ENCODE measurements at regions not wholly inside any gene's neighbourhood (a gene's known extent, or its start where the extent isn't known, plus 50 kb on each side); places are given as distances from the start of the nearest gene placed in this dataset.

DNA sequence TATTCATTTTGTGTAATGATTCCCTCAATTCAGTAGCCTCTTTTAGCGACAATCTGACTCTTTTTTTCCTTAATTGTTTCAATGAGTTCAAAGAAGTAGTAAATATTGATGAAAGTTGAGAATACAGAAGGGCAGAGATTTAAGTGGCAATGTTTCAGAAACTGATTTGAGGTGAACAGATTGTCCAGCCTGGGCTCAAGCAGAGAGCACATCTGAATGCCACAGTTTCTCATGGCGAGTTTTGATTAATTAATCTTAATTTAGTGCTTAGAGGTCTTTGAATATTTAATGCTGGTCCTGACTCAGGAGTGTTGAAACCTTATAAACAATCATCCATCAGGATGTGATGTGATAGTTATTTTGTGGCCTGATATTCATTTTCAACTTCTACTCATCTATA is 890.7 kb upstream of the SLITRK6 start:
- TF ChIP-seq BHLHE40 (IDR thresholded peaks at IDR 0.05; ENCODE audit: borderline replicate concordance) (no peak), SP1 (IDR thresholded peaks at IDR 0.05) (no peak)
- TF ChIP-seq, protein P1, sequence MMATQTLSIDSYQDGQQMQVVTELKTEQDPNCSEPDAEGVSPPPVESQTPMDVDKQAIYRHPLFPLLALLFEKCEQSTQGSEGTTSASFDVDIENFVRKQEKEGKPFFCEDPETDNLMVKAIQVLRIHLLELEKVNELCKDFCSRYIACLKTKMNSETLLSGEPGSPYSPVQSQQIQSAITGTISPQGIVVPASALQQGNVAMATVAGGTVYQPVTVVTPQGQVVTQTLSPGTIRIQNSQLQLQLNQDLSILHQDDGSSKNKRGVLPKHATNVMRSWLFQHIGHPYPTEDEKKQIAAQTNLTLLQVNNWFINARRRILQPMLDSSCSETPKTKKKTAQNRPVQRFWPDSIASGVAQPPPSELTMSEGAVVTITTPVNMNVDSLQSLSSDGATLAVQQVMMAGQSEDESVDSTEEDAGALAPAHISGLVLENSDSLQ (IDR thresholded peaks at IDR 0.05) = no peak
- POLR2A ChIA-PET = no interaction called here
- CTCF ChIA-PET = interaction anchor here (0.7 kb wide), 1 partner anchor 12 kb away, joined by 3 read pairs; no protein-coding TSS in a partner anchor
- DNase-seq (ENCODE audit: extremely low spot score) = no peak

DNA sequence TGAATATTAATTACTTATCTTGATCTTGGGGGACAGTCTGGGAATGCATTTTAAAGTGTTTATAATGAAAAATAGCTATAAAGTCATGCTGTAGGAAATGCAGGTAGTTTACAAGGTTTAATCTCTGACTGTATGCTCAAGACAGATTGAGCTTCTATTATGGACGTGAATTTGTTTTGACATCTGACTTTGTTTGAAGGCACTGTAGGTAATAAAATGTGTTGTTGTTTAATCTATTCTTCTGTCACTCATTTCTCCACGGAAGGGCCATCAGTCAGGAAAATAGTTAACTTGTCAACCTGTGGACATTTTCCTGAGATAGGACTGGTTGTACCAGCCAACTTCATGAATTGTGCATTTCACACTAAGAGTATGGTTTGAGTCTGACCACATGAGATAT is 893.1 kb upstream of the SLITRK6 start:
- ChIA-PET CTCF (no interaction called here), POLR2A (no interaction called here)
- no peak for TF ChIP-seq SP1 (IDR thresholded peaks at IDR 0.05)
- TF ChIP-seq, protein P1 (IDR thresholded peaks at IDR 0.05) = peak; percentile 72
- DNase-seq (ENCODE audit: extremely low spot score) = no peak

DNA sequence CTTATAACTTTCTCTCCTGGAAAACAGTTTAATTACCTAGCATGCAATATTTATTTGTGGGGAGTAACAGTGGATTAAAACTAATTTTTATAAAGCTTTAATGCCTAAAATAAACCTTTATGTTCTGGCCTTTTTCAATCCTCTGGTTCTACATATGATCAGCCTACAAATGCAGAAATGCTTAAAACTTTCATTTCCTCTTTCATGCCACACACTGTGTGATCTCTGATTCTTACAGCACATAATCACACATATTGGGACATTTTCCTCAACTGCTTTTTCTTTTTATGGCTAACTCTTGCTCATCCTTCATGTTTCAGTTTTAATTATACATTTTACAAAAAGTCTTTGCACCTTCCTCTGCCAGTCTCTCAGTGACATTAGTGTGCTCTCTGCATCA is 910.8 kb upstream of the SLITRK6 start:
- TF ChIP-seq SP1 (IDR thresholded peaks at IDR 0.05) (no peak), CTBP1 (IDR thresholded peaks at IDR 0.05; ENCODE audit: borderline replicate concordance) (no peak), NFRKB (IDR thresholded peaks at IDR 0.05) (no peak), BHLHE40 (IDR thresholded peaks at IDR 0.05; ENCODE audit: borderline replicate concordance) (no peak), TARDBP (IDR thresholded peaks at IDR 0.05) (no peak), FOXK2 (IDR thresholded peaks at IDR 0.05) (no peak), LEF1 (IDR thresholded peaks at IDR 0.05; ENCODE audit: borderline replicate concordance) (no peak), SUZ12 (IDR thresholded peaks at IDR 0.05) (no peak)
- ChIA-PET CTCF (interaction anchor here (0.6 kb wide), 1 partner anchor 25 kb away, joined by 4 read pairs; no protein-coding TSS in a partner anchor), POLR2A (no interaction called here)
- DNase-seq (ENCODE audit: extremely low spot score) = no peak

DNA sequence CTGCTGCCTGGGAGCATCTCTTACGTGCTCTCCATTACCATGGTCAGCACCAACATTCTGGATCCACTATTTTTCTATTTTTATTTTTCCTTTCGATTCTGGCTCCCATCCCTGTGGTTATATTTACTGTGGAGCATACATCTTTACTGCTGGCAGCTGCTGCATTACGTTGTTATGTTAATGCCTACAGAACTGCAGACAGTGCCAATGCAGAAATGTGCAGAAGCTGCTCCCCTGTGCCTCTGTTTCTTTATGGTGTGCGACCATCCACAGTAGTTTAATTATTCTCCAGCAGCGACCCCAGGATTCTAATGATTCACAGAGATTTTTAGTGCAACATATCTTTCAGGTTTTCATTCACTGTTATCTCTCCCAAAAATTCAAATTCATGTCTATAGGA is 911.7 kb upstream of the SLITRK6 start:
- ChIA-PET CTCF (no interaction called here), POLR2A (no interaction called here)
- TF ChIP-seq HDGF (IDR thresholded peaks at IDR 0.05; ENCODE audit: borderline replicate concordance) = no peak
- no peak for TF ChIP-seq CTBP1 (IDR thresholded peaks at IDR 0.05; ENCODE audit: borderline replicate concordance)
- no peak for TF ChIP-seq ELF4 (IDR thresholded peaks at IDR 0.05)
- no peak for TF ChIP-seq SUZ12 (IDR thresholded peaks at IDR 0.05)
- no peak for TF ChIP-seq FOXM1 (IDR thresholded peaks at IDR 0.05; ENCODE audit: borderline replicate concordance)
- TF ChIP-seq LEF1 (IDR thresholded peaks at IDR 0.05; ENCODE audit: borderline replicate concordance) = no peak
- TF ChIP-seq ZNF384 (IDR thresholded peaks at IDR 0.05) = no peak
- no peak for TF ChIP-seq BHLHE40 (IDR thresholded peaks at IDR 0.05; ENCODE audit: borderline replicate concordance)
- TF ChIP-seq TARDBP (IDR thresholded peaks at IDR 0.05) = no peak
- TF ChIP-seq, protein P1 (IDR thresholded peaks at IDR 0.05) = no peak
- TF ChIP-seq SP1 (IDR thresholded peaks at IDR 0.05) = no peak
- TF ChIP-seq NFRKB (IDR thresholded peaks at IDR 0.05) = no peak
- no peak for TF ChIP-seq FOXA1 (IDR thresholded peaks at IDR 0.05)
- no peak for TF ChIP-seq FOXK2 (IDR thresholded peaks at IDR 0.05)
- TF ChIP-seq L3MBTL2 (conservative IDR thresholded peaks at IDR 0.05) = no peak
- TF ChIP-seq ARNT (IDR thresholded peaks at IDR 0.05) = no peak
- no peak for DNase-seq (ENCODE audit: extremely low spot score)

DNA sequence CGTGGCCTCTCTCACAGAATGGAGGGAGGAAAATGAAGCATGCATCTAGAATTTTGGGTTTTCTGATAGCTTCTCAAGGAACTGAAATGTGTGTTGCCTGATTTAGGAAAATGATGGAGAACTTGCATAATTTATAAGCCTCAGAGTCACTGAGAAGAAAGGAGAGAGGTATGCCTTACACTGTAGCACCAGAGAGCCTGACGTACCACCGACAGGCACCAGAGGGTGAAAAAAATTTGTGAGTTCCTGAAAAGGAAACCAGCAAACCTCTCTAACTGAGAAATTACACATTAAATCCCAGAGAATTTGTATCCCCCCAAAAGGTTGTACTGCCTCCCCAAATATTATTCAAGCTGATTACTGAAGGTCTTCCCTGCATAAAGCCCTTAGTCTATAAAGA is 915.3 kb upstream of the SLITRK6 start:
- DNase-seq (ENCODE audit: extremely low spot score) = no peak
- no peak for TF ChIP-seq FOXA1 (IDR thresholded peaks at IDR 0.05)
- no peak for TF ChIP-seq TARDBP (IDR thresholded peaks at IDR 0.05)
- CTCF ChIA-PET = no interaction called here
- POLR2A ChIA-PET = no interaction called here

DNA sequence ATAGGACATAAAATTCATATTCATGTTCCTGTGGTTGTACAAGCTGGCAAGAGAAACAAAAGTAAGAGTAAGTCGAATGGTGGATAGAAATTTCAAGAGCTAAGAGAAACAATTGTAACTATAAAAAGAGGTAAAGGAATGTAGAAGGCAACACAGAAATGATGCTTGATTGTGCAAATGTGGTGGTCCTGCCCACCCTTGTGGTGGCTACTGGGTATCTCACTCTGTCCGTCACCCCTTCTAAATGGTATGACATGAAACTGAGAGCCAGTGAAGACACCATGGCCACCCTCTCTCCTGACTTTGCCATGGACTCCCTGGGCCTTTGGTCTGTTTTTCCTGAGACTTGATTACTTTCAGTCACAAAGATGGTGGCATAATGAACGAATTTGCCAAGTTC is 925.9 kb upstream of the SLITRK6 start:
- ChIA-PET POLR2A (no interaction called here), CTCF (interaction anchor here (0.6 to 1.1 kb wide), 2 partner anchors 117 to 568 kb away, joined by 3 to 4 read pairs; no protein-coding TSS in a partner anchor)
- TF ChIP-seq NFRKB (IDR thresholded peaks at IDR 0.05) = no peak
- no peak for TF ChIP-seq TARDBP (IDR thresholded peaks at IDR 0.05)
- TF ChIP-seq, protein P1 (IDR thresholded peaks at IDR 0.05) = peak; percentile 6; the same call in 1 of the 2 replicates
- peak; percentile 60 for DNase-seq (ENCODE audit: extremely low spot score)

DNA sequence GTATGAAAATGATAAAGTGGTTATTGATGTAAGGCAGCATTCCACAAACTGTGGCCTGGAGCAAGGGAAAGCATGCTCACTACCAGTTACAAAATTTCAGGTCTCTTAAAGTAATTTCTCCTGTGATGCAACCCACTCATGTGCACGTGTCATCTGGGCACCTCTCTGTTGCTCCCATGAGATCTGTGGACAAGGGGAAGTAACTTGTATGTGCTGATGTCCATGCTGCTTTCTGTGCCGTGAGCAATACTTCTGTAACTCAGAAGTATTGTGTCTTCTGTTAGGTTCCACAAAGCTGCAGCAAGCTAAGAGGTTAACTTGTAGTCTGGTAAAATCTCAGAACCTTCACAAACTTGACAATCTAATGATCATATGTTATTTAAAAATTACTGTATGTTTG is 930.0 kb upstream of the SLITRK6 start:
- DNase-seq (ENCODE audit: extremely low spot score) = no peak

More for the DNA sequence above, 930.0 kb upstream of the SLITRK6 start:
- TF ChIP-seq HDGF (IDR thresholded peaks at IDR 0.05; ENCODE audit: borderline replicate concordance) (no peak), FOXK2 (IDR thresholded peaks at IDR 0.05) (no peak), LEF1 (IDR thresholded peaks at IDR 0.05; ENCODE audit: borderline replicate concordance) (no peak), FOXM1 (IDR thresholded peaks at IDR 0.05; ENCODE audit: borderline replicate concordance) (no peak), NFRKB (IDR thresholded peaks at IDR 0.05) (no peak), BHLHE40 (IDR thresholded peaks at IDR 0.05; ENCODE audit: borderline replicate concordance) (no peak), FOXA1 (IDR thresholded peaks at IDR 0.05) (no peak), SP1 (IDR thresholded peaks at IDR 0.05) (no peak), SUZ12 (IDR thresholded peaks at IDR 0.05) (no peak), L3MBTL2 (conservative IDR thresholded peaks at IDR 0.05) (no peak)
- TF ChIP-seq, protein P1 (IDR thresholded peaks at IDR 0.05) = no peak
- ChIA-PET CTCF (no interaction called here), POLR2A (no interaction called here)
